Osteoblast (primary cell): ENCODE measurements at regions not wholly inside any gene's neighbourhood (a gene's known extent, or its start where the extent isn't known, plus 50 kb on each side); places are given as distances from the start of the nearest gene placed in this dataset.

Experiments
- DNase-seq: peaks from one replicate; pipeline ENCODE4 v3.0.0; 2011; ENCODE audit warnings: low spot score, mixed read lengths; ENCODE audit not compliant: insufficient read length; ENCODE audit errors: missing footprints
- H2AFZ ChIP-seq: 2 replicates; pipeline ENCODE4 v1.6.0; 2011; ENCODE audit warnings: mild to moderate bottlenecking, low read length
- H3K27ac ChIP-seq: 2 replicates; pipeline ENCODE4 v1.5.1; 2011; ENCODE audit warnings: mild to moderate bottlenecking, low read depth, low read length, moderate library complexity
- H3K27me3 ChIP-seq: 2 replicates; pipeline ENCODE4 v1.6.0; 2012; ENCODE audit warnings: mild to moderate bottlenecking, control low read depth, inconsistent platforms, low read length, moderate library complexity; ENCODE audit not compliant: insufficient read depth
- H3K36me3 ChIP-seq: 2 replicates; pipeline ENCODE4 v1.5.1; 2011; ENCODE audit warnings: mild to moderate bottlenecking, low read length, control low read depth, moderate library complexity; ENCODE audit not compliant: insufficient read depth
- H3K4me1 ChIP-seq: 2 replicates; pipeline ENCODE4 v1.5.1; 2011; ENCODE audit warnings: mild to moderate bottlenecking, low read length, control low read depth, moderate library complexity; ENCODE audit not compliant: insufficient read depth
- H3K4me2 ChIP-seq: 2 replicates; pipeline ENCODE4 v1.6.0; 2011; ENCODE audit warnings: mild to moderate bottlenecking, low read length; ENCODE audit not compliant: insufficient read depth
- H3K4me3 ChIP-seq: fragments of 200-600 bp; sonication (generic); 3 replicates; pipeline ENCODE4 v1.5.1; 2012; ENCODE audit warnings: mild to moderate bottlenecking, low read length, inconsistent platforms; ENCODE audit not compliant: insufficient read depth
- H3K79me2 ChIP-seq: 2 replicates; pipeline ENCODE4 v1.6.0; 2012; ENCODE audit warnings: mild to moderate bottlenecking, low read length, control low read depth, inconsistent platforms; ENCODE audit not compliant: insufficient read depth
- H3K9me3 ChIP-seq: 2 replicates; pipeline ENCODE4 v1.5.1; 2011; ENCODE audit warnings: low read depth, low read length, control low read depth
- H4K20me1 ChIP-seq: 2 replicates; pipeline ENCODE4 v1.6.0; 2012; ENCODE audit warnings: mild to moderate bottlenecking, low read length, control low read depth; ENCODE audit not compliant: insufficient read depth
- CTCF ChIP-seq: IDR thresholded peaks from 2 replicates; pipeline ENCODE4 v1.5.1; 2011; ENCODE audit warnings: mild to moderate bottlenecking, low read depth, low read length, moderate library complexity; ENCODE audit errors: extremely low read depth

DNA sequence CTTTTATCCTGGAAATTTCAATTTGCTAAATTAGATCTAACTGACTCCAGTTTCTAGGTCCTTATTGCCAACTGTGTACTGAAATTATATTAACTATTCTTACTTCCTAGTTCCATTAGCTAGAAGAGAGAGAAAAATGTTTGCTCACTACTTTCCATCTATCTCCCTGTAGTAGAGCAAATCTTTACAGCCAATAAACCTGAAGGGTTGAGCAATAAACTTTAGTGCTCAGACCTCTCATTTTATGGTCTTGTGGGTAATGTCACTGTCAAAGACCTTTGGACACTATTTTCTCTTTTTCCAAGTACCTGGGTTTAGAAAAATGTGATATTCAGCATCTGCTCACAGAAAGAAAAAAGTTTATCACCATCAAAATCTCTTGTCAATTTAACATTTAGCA is 237.5 kb upstream of the GEMIN8 start:
- H4K20me1 ChIP-seq, result no peaks in the 10 kb centered on the region
- H3K4me1 ChIP-seq, result no peaks in the 10 kb centered on the region
- no peaks in the 10 kb centered on the region for H3K9me3 ChIP-seq
- H3K4me3 ChIP-seq, result no peak overlapping the region
- no peaks in the 10 kb centered on the region for H3K36me3 ChIP-seq
- no peaks in the 10 kb centered on the region for H3K79me2 ChIP-seq
- H3K27me3 ChIP-seq, result no peaks in the 10 kb centered on the region
- no peak overlapping the region for H3K27ac ChIP-seq
- H2AFZ ChIP-seq, result no peak overlapping the region
- H3K4me2 ChIP-seq, result no peak overlapping the region
- no peak for DNase-seq
- no peak for TF ChIP-seq CTCF

GRCh38 chrX:14266705-14267104 is 237.0 kb upstream of the GEMIN8 start:
- Histone ChIP-seq H3K9me3 (peaks cover 3% of the 10 kb centered on the region), H3K36me3 (no peaks in the 10 kb centered on the region), H3K27me3 (no peaks in the 10 kb centered on the region), H3K79me2 (no peaks in the 10 kb centered on the region), H3K4me2 (no peak overlapping the region), H4K20me1 (no peaks in the 10 kb centered on the region), H2AFZ (no peak overlapping the region), H3K4me1 (no peaks in the 10 kb centered on the region), H3K4me3 (no peak overlapping the region), H3K27ac (no peak overlapping the region)
- no peak for DNase-seq
- no peak for TF ChIP-seq CTCF

DNA sequence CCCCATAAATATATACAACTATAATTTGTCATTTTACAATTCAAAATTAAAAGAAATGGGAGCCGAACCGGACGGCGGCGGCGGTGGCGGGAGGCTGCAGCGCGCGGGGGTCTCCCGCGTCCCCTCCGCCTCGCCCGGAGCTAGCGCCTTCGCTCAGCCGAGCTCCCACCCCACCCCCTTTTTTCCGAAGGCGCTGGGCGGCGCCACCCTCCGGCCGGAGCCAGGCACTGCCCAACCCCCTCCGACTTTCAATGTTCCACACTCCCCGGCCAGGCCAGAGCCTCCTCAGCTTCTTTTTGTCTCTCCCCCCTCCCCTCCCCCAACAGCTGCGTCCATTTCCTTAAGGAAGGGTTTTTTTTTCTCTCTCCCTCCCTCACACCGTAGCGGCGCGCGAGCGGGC is 214.1 kb upstream of the GEMIN8 start:
- H3K27ac ChIP-seq, result no peak overlapping the region
- H3K4me2 ChIP-seq, result no peak overlapping the region
- H4K20me1 ChIP-seq, result no peaks in the 10 kb centered on the region
- DNase-seq, result no peak
- no peaks in the 10 kb centered on the region for H3K79me2 ChIP-seq
- no peaks in the 10 kb centered on the region for H3K9me3 ChIP-seq
- H3K27me3 ChIP-seq, result no peaks in the 10 kb centered on the region
- H2AFZ ChIP-seq, result no peak overlapping the region
- H3K4me3 ChIP-seq, result no peak overlapping the region
- no peak for TF ChIP-seq CTCF
- H3K4me1 ChIP-seq, result no peaks in the 10 kb centered on the region
- H3K36me3 ChIP-seq, result no peaks in the 10 kb centered on the region

DNA sequence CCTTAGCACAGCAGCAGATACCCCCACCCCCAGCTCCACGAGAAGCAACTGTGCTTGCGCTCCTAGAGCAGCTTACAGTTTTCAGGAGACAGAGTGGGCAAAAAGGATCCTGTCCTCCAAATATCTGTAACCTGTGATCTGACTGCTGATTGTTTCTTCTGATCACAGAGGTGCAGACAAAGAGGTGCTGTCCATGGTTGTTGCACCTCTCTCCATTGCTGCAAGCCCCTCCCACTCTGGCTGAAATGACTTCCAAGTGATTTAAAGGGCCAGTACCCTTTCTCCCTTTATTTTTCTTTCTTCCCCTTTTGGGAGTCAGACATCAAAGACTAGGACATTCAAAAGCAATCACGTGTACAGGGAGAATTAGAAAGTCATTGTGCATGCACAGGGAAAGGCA is 205.3 kb upstream of the GEMIN8 start:
- H4K20me1 ChIP-seq, result no peaks in the 10 kb centered on the region
- H3K27ac ChIP-seq, result no peak overlapping the region
- H3K4me1 ChIP-seq, result no peaks in the 10 kb centered on the region
- no peak overlapping the region for H3K4me2 ChIP-seq
- no peak overlapping the region for H3K4me3 ChIP-seq
- H3K79me2 ChIP-seq, result no peaks in the 10 kb centered on the region
- no peaks in the 10 kb centered on the region for H3K36me3 ChIP-seq
- H3K9me3 ChIP-seq, result no peaks in the 10 kb centered on the region
- H2AFZ ChIP-seq, result no peak overlapping the region
- TF ChIP-seq CTCF, result no peak
- no peak for DNase-seq
- no peaks in the 10 kb centered on the region for H3K27me3 ChIP-seq
